H1 (cell line): ENCODE measurements at regions not wholly inside any gene's neighbourhood (a gene's known extent, or its start where the extent isn't known, plus 50 kb on each side); places are given as distances from the start of the nearest gene placed in this dataset.

Source experiments
- CTCF ChIA-PET: fragments of 300-600 bp; sonication (Branson Sonifier 250); formaldehyde crosslinking; loops from one replicate; lab custom pipeline; 2021; ENCODE audit not compliant: partially characterized antibody; lab: Charles Lee
- POLR2A ChIA-PET: fragments of 300-600 bp; sonication (Branson Sonifier 250); formaldehyde crosslinking; loops from one replicate; lab custom pipeline; 2021; ENCODE audit warnings: inconsistent platforms; ENCODE audit not compliant: partially characterized antibody; lab: Charles Lee
- DNase-seq, 2 experiments: peaks; one replicate each; pipeline versions ENCODE4 v3.0.0 to v3.0.0-alpha.2; 2010 to 2022; ENCODE audit warnings: low spot score in 2 of 2, low read depth in 1 of 2, mixed read lengths in 1 of 2
- FAIRE-seq: peaks from 2 replicates; lab custom pipeline; 2011; peaks lifted over from hg19 to GRCh38; lab: Jason Lieb, UNC
- H2AFZ ChIP-seq: 2 replicates; pipeline ENCODE4 v1.8.1; 2012; ENCODE audit warnings: low read length, inconsistent platforms
- H2AK5ac ChIP-seq: 2 replicates; pipeline ENCODE4 v1.6.1; 2013; ENCODE audit warnings: low read depth, low read length
- H2BK120ac ChIP-seq: replicated peaks from 2 replicates; pipeline ENCODE3; 2013; ENCODE audit warnings: low read depth, low read length, inconsistent platforms
- H2BK12ac ChIP-seq: 2 replicates; pipeline ENCODE4 v1.6.1; 2013; ENCODE audit warnings: low read depth, low read length
- H2BK15ac ChIP-seq: 2 replicates; pipeline ENCODE4 v1.6.1; 2013; ENCODE audit warnings: low read length
- H2BK20ac ChIP-seq: 2 replicates; pipeline ENCODE4 v1.6.1; 2013; ENCODE audit warnings: low read length
- H2BK5ac ChIP-seq: 2 replicates; pipeline ENCODE4 v1.6.1; 2013; ENCODE audit warnings: low read depth, low read length
- H3K14ac ChIP-seq: 2 replicates; pipeline ENCODE4 v1.6.1; 2013; ENCODE audit warnings: inconsistent platforms; ENCODE audit not compliant: insufficient read length
- H3K18ac ChIP-seq: 2 replicates; pipeline ENCODE4 v1.6.1; 2013; ENCODE audit warnings: low read length; ENCODE audit errors: extremely low read depth
- H3K23ac ChIP-seq: 2 replicates; pipeline ENCODE4 v1.6.1; 2013; ENCODE audit warnings: inconsistent platforms; ENCODE audit not compliant: insufficient read length
- H3K23me2 ChIP-seq: 2 replicates; pipeline ENCODE4 v1.6.1; 2013; ENCODE audit warnings: low read depth, low read length
- H3K27ac ChIP-seq: 2 replicates; pipeline ENCODE4 v1.6.1; 2011; ENCODE audit warnings: low read depth, low read length, inconsistent platforms
- H3K27me3 ChIP-seq, 4 experiments: replicated peaks in 1 of 4; 1 replicate in 1 of 4; 2 replicates in 3 of 4; pipeline versions ENCODE4 v1.6.1 to v1.8.1; 2011 to 2013; ENCODE audit warnings: low read length in 3 of 4, mild to moderate bottlenecking in 3 of 4, inconsistent platforms in 2 of 4, mixed read lengths in 2 of 4, moderate library complexity in 1 of 4; ENCODE audit not compliant: control insufficient read depth in 3 of 4, insufficient read depth in 3 of 4; ENCODE audit errors: extremely low read depth in 1 of 4
- H3K36me3 ChIP-seq, 4 experiments: 2 replicates each; pipeline versions ENCODE4 v1.6.1 to v1.8.1; 2011 to 2013; ENCODE audit warnings: mild to moderate bottlenecking in 4 of 4, low read length in 3 of 4, moderate library complexity in 2 of 4, control low read depth in 1 of 4, inconsistent platforms in 1 of 4; ENCODE audit not compliant: insufficient read depth in 4 of 4, control insufficient read depth in 2 of 4
- H3K4ac ChIP-seq: replicated peaks from 2 replicates; pipeline ENCODE3; 2013; ENCODE audit warnings: low read length, low read depth, mixed read lengths, inconsistent platforms; ENCODE audit not compliant: insufficient read length
- H3K4me1 ChIP-seq, 4 experiments: replicated peaks in 1 of 4; 1 replicate in 1 of 4; 2 replicates in 3 of 4; pipeline versions ENCODE4 v1.6.1 to v1.8.1; 2011 to 2013; ENCODE audit warnings: low read length in 3 of 4, inconsistent platforms in 2 of 4, mixed read lengths in 1 of 4; ENCODE audit not compliant: insufficient read depth in 4 of 4, control insufficient read depth in 3 of 4
- H3K4me2 ChIP-seq, 2 experiments: 2 replicates each; pipeline versions ENCODE4 v1.6.1 to v1.8.1; 2011 to 2013; ENCODE audit warnings: low read depth in 2 of 2, low read length in 2 of 2, control low read depth in 1 of 2, inconsistent platforms in 1 of 2, mild to moderate bottlenecking in 1 of 2; ENCODE audit not compliant: insufficient read depth in 1 of 2
- H3K4me3 ChIP-seq, 4 experiments: fragments of 200-600, 300-600 bp in 1 of 4; sonication (generic), shearing (Covaris generic), sonication (Bioruptor Twin) in 1 of 4; 2 replicates each; pipeline versions ENCODE4 v1.5.1 to v1.8.1; 2011 to 2016; ENCODE audit warnings: low read length in 4 of 4, low read depth in 3 of 4, control low read depth in 2 of 4, inconsistent platforms in 2 of 4, mild to moderate bottlenecking in 2 of 4, mixed read lengths in 1 of 4, moderate library complexity in 1 of 4; ENCODE audit not compliant: insufficient read depth in 2 of 4; ENCODE audit errors: extremely low read depth in 1 of 4
- H3K56ac ChIP-seq: replicated peaks from 2 replicates; pipeline ENCODE3; 2013; ENCODE audit warnings: low read depth, mild to moderate bottlenecking, mixed read lengths, low read length, inconsistent platforms; ENCODE audit not compliant: insufficient read length
- H3K79me1 ChIP-seq: 2 replicates; pipeline ENCODE4 v1.6.1; 2013; ENCODE audit warnings: low read depth, low read length, control low read depth
- H3K79me2 ChIP-seq, 2 experiments: 2 replicates each; pipeline versions ENCODE4 v1.6.1 to v1.8.1; 2012 to 2013; ENCODE audit warnings: low read length in 2 of 2, mild to moderate bottlenecking in 2 of 2, inconsistent platforms in 1 of 2; ENCODE audit not compliant: insufficient read depth in 2 of 2, control insufficient read depth in 1 of 2
- H3K9ac ChIP-seq, 4 experiments: replicated peaks in 1 of 4; 1 replicate in 1 of 4; 2 replicates in 3 of 4; pipeline versions ENCODE4 v1.6.1 to v1.8.1; 2011 to 2013; ENCODE audit warnings: low read depth in 3 of 4, low read length in 3 of 4, control low read depth in 2 of 4, mild to moderate bottlenecking in 2 of 4, moderate library complexity in 2 of 4, inconsistent platforms in 1 of 4; ENCODE audit errors: extremely low read depth in 1 of 4
- H3K9me3 ChIP-seq, 2 experiments: 2 replicates each; pipeline versions ENCODE4 v1.6.1 to v1.8.1; 2012 to 2013; ENCODE audit warnings: mild to moderate bottlenecking in 2 of 2, moderate library complexity in 2 of 2, control low read depth in 1 of 2, inconsistent platforms in 1 of 2, low read depth in 1 of 2, low read length in 1 of 2, mixed read lengths in 1 of 2; ENCODE audit not compliant: insufficient read depth in 2 of 2
- H4K20me1 ChIP-seq, 2 experiments: replicated peaks in 1 of 2; 2 replicates each; pipeline versions ENCODE3 to v1.8.1; 2011 to 2013; ENCODE audit warnings: inconsistent platforms in 2 of 2, low read length in 2 of 2, mild to moderate bottlenecking in 1 of 2; ENCODE audit not compliant: insufficient read depth in 2 of 2, control insufficient read depth in 1 of 2
- H4K5ac ChIP-seq: 2 replicates; pipeline ENCODE4 v1.6.1; 2013; ENCODE audit warnings: low read length, low read depth, mixed read lengths, inconsistent platforms; ENCODE audit not compliant: insufficient read length
- H4K8ac ChIP-seq: 2 replicates; pipeline ENCODE4 v1.8.0; 2013; ENCODE audit warnings: mild to moderate bottlenecking, moderate library complexity, low read length, inconsistent platforms; ENCODE audit not compliant: insufficient read depth; ENCODE audit errors: extremely low read depth
- H4K91ac ChIP-seq: replicated peaks from 2 replicates; pipeline ENCODE3; 2013; ENCODE audit warnings: low read length, mixed read lengths, inconsistent platforms; ENCODE audit not compliant: insufficient read length
- CHD2 ChIP-seq: IDR thresholded peaks from 2 replicates; pipeline ENCODE4 v1.6.1; 2012; ENCODE audit warnings: low read length, improper control_type of control experiment
- CREB1 ChIP-seq: IDR thresholded peaks from 2 replicates; pipeline ENCODE4 v1.6.1; 2012; ENCODE audit warnings: inconsistent platforms
- RFX5 ChIP-seq: IDR thresholded peaks from 2 replicates; pipeline ENCODE4 v1.6.1; 2011; ENCODE audit warnings: low read depth, low read length, improper control_type of control experiment, borderline replicate concordance
- SIRT6 ChIP-seq: IDR thresholded peaks from one replicate; pipeline ENCODE4 v1.7.1; 2012; ENCODE audit warnings: low read length, inconsistent platforms
- TBP ChIP-seq: IDR thresholded peaks from 2 replicates; pipeline ENCODE4 v1.6.1; 2011; ENCODE audit warnings: low read depth, low read length, improper control_type of control experiment
- WGBS, 2 experiments: shearing (Covaris generic) in 1 of 2; methylation state at CpG; one replicate each; pipeline versions ENCODE4 v1.1.6 to v1.1.7; 2013 to 2015; ENCODE audit warnings: low lambda C conversion rate in 2 of 2, mixed read lengths in 2 of 2, inconsistent platforms in 1 of 2, low coverage in 1 of 2, missing lambda C conversion rate in 1 of 2; ENCODE audit not compliant: insufficient replicate concordance in 2 of 2, insufficient coverage in 1 of 2, insufficient read length in 1 of 2; ENCODE audit errors: extremely low coverage in 1 of 2, missing lambda C conversion rate in 1 of 2; 5-methylcytosine and 5-hydroxymethylcytosine counted together

DNA sequence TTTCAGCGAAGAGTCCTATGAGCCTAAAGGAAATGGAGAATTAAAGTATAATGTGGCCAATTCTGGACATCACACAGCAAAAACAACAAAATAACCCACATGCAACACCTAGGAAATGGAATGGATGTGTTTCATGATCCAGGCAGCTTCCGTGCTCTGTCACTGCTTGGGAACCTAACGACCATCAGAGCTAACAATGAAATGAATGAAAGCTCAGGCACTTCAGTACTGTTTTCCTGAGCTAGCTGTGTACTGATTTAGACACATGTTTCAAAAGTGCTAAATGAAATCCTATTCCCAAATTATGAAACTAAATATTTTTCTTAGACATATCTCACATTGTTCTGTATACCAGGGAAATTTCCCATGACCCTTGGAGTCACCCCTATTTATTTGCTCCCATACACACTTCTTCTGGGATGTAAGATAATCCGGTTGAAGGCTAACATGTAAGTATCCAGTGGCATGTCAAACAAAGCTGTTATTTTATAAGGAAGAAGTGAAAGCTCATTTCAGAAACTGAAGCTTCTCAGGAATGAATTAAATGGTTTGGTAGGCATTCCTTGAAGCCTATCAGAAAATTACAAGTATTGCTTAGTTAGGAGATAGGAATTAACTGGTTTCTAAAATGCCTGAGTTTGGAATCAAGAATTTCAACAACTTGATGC is 108.5 kb upstream of the RND3 start:
- no peak overlapping the region for H2BK12ac ChIP-seq
- H3K36me3 ChIP-seq = no peaks in the 10 kb centered on the region
- H2BK5ac ChIP-seq = no peak overlapping the region
- no peak overlapping the region for H3K4me3 ChIP-seq
- no peak overlapping the region for H3K14ac ChIP-seq
- H3K9ac ChIP-seq = no peak overlapping the region
- FAIRE-seq (no peak), DNase-seq (no peak)
- H3K4me2 ChIP-seq = no peak overlapping the region
- no peaks in the 10 kb centered on the region for H3K23me2 ChIP-seq
- H4K20me1 ChIP-seq = no peaks in the 10 kb centered on the region
- H3K27ac ChIP-seq = no peak overlapping the region
- no peak overlapping the region for H3K23ac ChIP-seq
- no peak overlapping the region for H2AK5ac ChIP-seq
- no peaks in the 10 kb centered on the region for H3K4me1 ChIP-seq
- no peak overlapping the region for H4K91ac ChIP-seq
- no peak for TF ChIP-seq SIRT6
- no peak for TF ChIP-seq CHD2
- no peak for TF ChIP-seq CREB1
- no peak for TF ChIP-seq RFX5
- TF ChIP-seq TBP = no peak
- ChIA-PET CTCF (interaction anchor here (0.7 kb wide), 1 partner anchor 142 kb away, joined by 3 read pairs; no protein-coding TSS in a partner anchor), POLR2A (no interaction called here)
- H2BK120ac ChIP-seq = no peak overlapping the region
- no peaks in the 10 kb centered on the region for H3K79me1 ChIP-seq
- H2BK15ac ChIP-seq = no peak overlapping the region
- no peaks in the 10 kb centered on the region for H3K27me3 ChIP-seq
- no peak overlapping the region for H4K5ac ChIP-seq
- H3K9me3 ChIP-seq = no peaks in the 10 kb centered on the region
- 90% methylated on average over 4 of the region's 4 CpGs; no CpG with 5 or more reads in 1 of the 2 experiments for WGBS, 2 experiments
- H3K56ac ChIP-seq = no peak overlapping the region
- H2AFZ ChIP-seq = no peak overlapping the region
- no peak overlapping the region for H2BK20ac ChIP-seq
- no peaks in the 10 kb centered on the region for H3K79me2 ChIP-seq
- H3K18ac ChIP-seq = no peak overlapping the region
- no peak overlapping the region for H3K4ac ChIP-seq
- no peak overlapping the region for H4K8ac ChIP-seq
